H9 (cell line): ENCODE measurements at regions not wholly inside any gene's neighbourhood (a gene's known extent, or its start where the extent isn't known, plus 50 kb on each side); places are given as distances from the start of the nearest gene placed in this dataset.
"Not testable (repeated sequence)": the region's sequence is repeated elsewhere in the genome, so short reads cannot be mapped to it uniquely, and the experiment has no call there.

Experiments used
- DNase-seq: peaks from one replicate; pipeline ENCODE4 v3.0.0-alpha.2; 2017
- H2AFZ ChIP-seq: one replicate; pipeline ENCODE4 v1.6.1; 2013; ENCODE audit warnings: mild to moderate bottlenecking, low read length, control low read depth, moderate library complexity
- H2AK5ac ChIP-seq: 2 replicates; pipeline ENCODE4 v1.6.1; 2013; ENCODE audit warnings: low read length, control low read depth, mixed read lengths; ENCODE audit not compliant: insufficient read length
- H2BK120ac ChIP-seq: one replicate; pipeline ENCODE4 v1.6.1; 2013; ENCODE audit warnings: low read depth, mild to moderate bottlenecking, low read length, control low read depth, inconsistent platforms; ENCODE audit not compliant: poor library complexity, severe bottlenecking
- H2BK12ac ChIP-seq: 2 replicates; pipeline ENCODE4 v1.6.1; 2013; ENCODE audit warnings: low read length, control low read depth, mixed read lengths, low read depth; ENCODE audit not compliant: insufficient read length
- H2BK15ac ChIP-seq: 2 replicates; pipeline ENCODE4 v1.6.1; 2013; ENCODE audit warnings: low read depth, low read length, control low read depth
- H2BK20ac ChIP-seq: one replicate; pipeline ENCODE4 v1.6.1; 2013; ENCODE audit warnings: low read depth, mild to moderate bottlenecking, low read length, control low read depth, inconsistent platforms; ENCODE audit not compliant: poor library complexity, severe bottlenecking
- H2BK5ac ChIP-seq: 2 replicates; pipeline ENCODE4 v1.6.1; 2013; ENCODE audit warnings: low read length, control low read depth, mixed read lengths; ENCODE audit not compliant: insufficient read length
- H3K14ac ChIP-seq: 2 replicates; pipeline ENCODE4 v1.6.1; 2013; ENCODE audit warnings: low read length, control low read depth; ENCODE audit not compliant: insufficient read depth
- H3K18ac ChIP-seq: 2 replicates; pipeline ENCODE4 v1.6.1; 2013; ENCODE audit warnings: low read depth, mild to moderate bottlenecking, mixed read lengths, low read length, control low read depth; ENCODE audit not compliant: insufficient read length
- H3K23ac ChIP-seq: 2 replicates; pipeline ENCODE4 v1.6.1; 2013; ENCODE audit warnings: low read length, control low read depth, mixed read lengths, low read depth; ENCODE audit not compliant: insufficient read length
- H3K23me2 ChIP-seq: 2 replicates; pipeline ENCODE4 v1.6.1; 2013; ENCODE audit warnings: low read depth, mild to moderate bottlenecking, mixed read lengths, low read length, control low read depth; ENCODE audit not compliant: insufficient read length, poor library complexity, severe bottlenecking
- H3K27ac ChIP-seq: 2 replicates; pipeline ENCODE4 v1.5.1; 2013; ENCODE audit warnings: low read length, control low read depth, mixed read lengths, low read depth; ENCODE audit not compliant: insufficient read length
- H3K27me3 ChIP-seq: 2 replicates; pipeline ENCODE4 v1.6.1; 2013; ENCODE audit warnings: low read length, control low read depth, inconsistent platforms; ENCODE audit not compliant: insufficient read depth
- H3K4ac ChIP-seq: 2 replicates; pipeline ENCODE4 v1.6.1; 2013; ENCODE audit warnings: low read depth, mild to moderate bottlenecking, control low read depth, inconsistent platforms, low read length, moderate library complexity
- H3K4me1 ChIP-seq: 2 replicates; pipeline ENCODE4 v1.6.1; 2013; ENCODE audit warnings: low read length, control low read depth, inconsistent platforms; ENCODE audit not compliant: insufficient read depth
- H3K4me2 ChIP-seq: 2 replicates; pipeline ENCODE4 v1.6.1; 2013; ENCODE audit warnings: low read length, control low read depth, mixed read lengths; ENCODE audit not compliant: insufficient read length, insufficient read depth
- H3K56ac ChIP-seq: 2 replicates; pipeline ENCODE4 v1.6.1; 2013; ENCODE audit warnings: low read depth, mild to moderate bottlenecking, mixed read lengths, low read length, control low read depth; ENCODE audit not compliant: insufficient read length
- H3K79me1 ChIP-seq: 2 replicates; pipeline ENCODE4 v1.6.1; 2013; ENCODE audit warnings: low read depth, mild to moderate bottlenecking, moderate library complexity, low read length, control low read depth, inconsistent platforms; ENCODE audit not compliant: insufficient read depth, poor library complexity, severe bottlenecking
- H3K79me2 ChIP-seq: 2 replicates; pipeline ENCODE4 v1.6.1; 2013; ENCODE audit warnings: low read length, control low read depth, inconsistent platforms; ENCODE audit not compliant: insufficient read depth
- H3K9ac ChIP-seq: 2 replicates; pipeline ENCODE4 v1.6.1; 2013; ENCODE audit warnings: low read length, control low read depth, mixed read lengths; ENCODE audit not compliant: insufficient read length; ENCODE audit errors: extremely low read depth
- H3K9me3 ChIP-seq: one replicate; pipeline ENCODE4 v1.6.1; 2013; ENCODE audit warnings: low read depth, low read length, inconsistent platforms; ENCODE audit not compliant: control insufficient read depth
- H3T11ph ChIP-seq: one replicate; pipeline ENCODE4 v1.6.1; 2013; ENCODE audit warnings: mild to moderate bottlenecking, low read length, control low read depth, inconsistent platforms
- H4K20me1 ChIP-seq: one replicate; pipeline ENCODE4 v1.6.1; 2013; ENCODE audit not compliant: control insufficient read depth, insufficient read length, insufficient read depth
- H4K5ac ChIP-seq: 2 replicates; pipeline ENCODE4 v1.6.1; 2013; ENCODE audit warnings: low read depth, mild to moderate bottlenecking, mixed read lengths, low read length, control low read depth; ENCODE audit not compliant: insufficient read length
- H4K8ac ChIP-seq: replicated peaks from 2 replicates; pipeline ENCODE4 v1.6.1; 2013; ENCODE audit warnings: low read length, control low read depth, mixed read lengths, low read depth; ENCODE audit not compliant: insufficient read length
- H4K91ac ChIP-seq: 2 replicates; pipeline ENCODE4 v1.6.1; 2013; ENCODE audit warnings: low read depth, mild to moderate bottlenecking, moderate library complexity, mixed read lengths, low read length, control low read depth; ENCODE audit not compliant: insufficient read length
- H3K27ac Mint-ChIP-seq, 3 experiments: 2 replicates in 2 of 3; 3 replicates in 1 of 3; pipeline ENCODE4 v1.8.0; 2020 to 2021; ENCODE audit warnings: mixed read lengths in 3 of 3, mild to moderate bottlenecking in 1 of 3, moderate library complexity in 1 of 3
- H3K27me3 Mint-ChIP-seq: 2 replicates; pipeline ENCODE4 v1.8.0; 2021; ENCODE audit warnings: low read depth, mild to moderate bottlenecking, moderate library complexity, mixed read lengths
- H3K36me3 Mint-ChIP-seq, 3 experiments: 2 replicates in 2 of 3; 3 replicates in 1 of 3; pipeline ENCODE4 v1.8.0; 2020 to 2021; ENCODE audit warnings: low read depth in 3 of 3, mixed read lengths in 3 of 3; ENCODE audit not compliant: insufficient read depth in 1 of 3
- H3K4me1 Mint-ChIP-seq, 2 experiments: 2 replicates each; pipeline ENCODE4 v1.8.0; 2020; ENCODE audit warnings: mixed read lengths in 2 of 2
- H3K4me3 Mint-ChIP-seq, 2 experiments: 2 replicates in 1 of 2; 3 replicates in 1 of 2; pipeline ENCODE4 v1.8.0; 2020 to 2021; ENCODE audit warnings: mild to moderate bottlenecking in 2 of 2, mixed read lengths in 2 of 2, moderate library complexity in 1 of 2
- H3K9me3 Mint-ChIP-seq, 2 experiments: 2 replicates in 1 of 2; 3 replicates in 1 of 2; pipeline ENCODE4 v1.8.0; 2020; ENCODE audit warnings: mild to moderate bottlenecking in 2 of 2, mixed read lengths in 2 of 2, moderate library complexity in 1 of 2
- WGBS: extraction: QIAGEN DNeasy Blood & Tissue Kit; methylation state at CpG from one replicate; pipeline ENCODE4 v1.1.7; 2013; ENCODE audit warnings: missing lambda C conversion rate, low lambda C conversion rate, mixed read lengths; ENCODE audit not compliant: insufficient read length; ENCODE audit errors: extremely low coverage; 5-methylcytosine and 5-hydroxymethylcytosine counted together
- TF ChIP-seq, protein P1 (sequence below): fragments of 200-600 bp; sonication (generic); conservative IDR thresholded peaks from 3 replicates; pipeline ENCODE4 v1.8.0; 2021; ENCODE audit warnings: antibody characterized with exemption, mild to moderate bottlenecking

GRCh38 chr12:18888047-18888446 lies 150.1 kb downstream of the CAPZA3 start:
- no peaks in the 10 kb centered on the region for H3K79me1 ChIP-seq
- H4K20me1 ChIP-seq = no peaks in the 10 kb centered on the region
- Mint-ChIP-seq H3K27ac (peak overlapping the region; percentile 26 to 90 (median 83); a peak in 4 of 7 replicates), H3K27me3 (no peaks in the 10 kb centered on the region; the same call in 1 of the 2 replicates), H3K9me3 (peaks cover 15 to 19% of the 10 kb centered on the region in 2 experiments), H3K4me1 (peaks cover 29 to 34% of the 10 kb centered on the region in 2 experiments), H3K4me3 (peak overlapping the region in 1 of 2 experiments; percentile 50; a peak in 2 of 5 replicates), H3K36me3 (peaks cover 0 to 22% (median 3%) of the 10 kb centered on the region in 3 experiments; a peak in 5 of 7 replicates)
- H2BK5ac ChIP-seq = no peak overlapping the region
- no peak overlapping the region for H3K23ac ChIP-seq
- no peak overlapping the region for H4K8ac ChIP-seq
- peaks cover 5% of the 10 kb centered on the region; the same call in 1 of the 2 replicates for H3K4me1 ChIP-seq
- H3K4ac ChIP-seq = no peak overlapping the region
- no peak overlapping the region for H3K4me2 ChIP-seq
- no peak overlapping the region for H2BK12ac ChIP-seq
- no CpG with 5 or more reads among the region's 2 CpGs for WGBS
- no peak overlapping the region for H2BK20ac ChIP-seq
- no peak overlapping the region for H2BK15ac ChIP-seq
- no peak overlapping the region for H3K27ac ChIP-seq
- no peaks in the 10 kb centered on the region for H3K79me2 ChIP-seq
- H3K9me3 ChIP-seq = no peaks in the 10 kb centered on the region
- H3K9ac ChIP-seq = no peak overlapping the region
- H2BK120ac ChIP-seq = no peak overlapping the region
- no peaks in the 10 kb centered on the region for H3K23me2 ChIP-seq
- DNase-seq = no peak
- no peaks in the 10 kb centered on the region for H3K27me3 ChIP-seq
- H3K56ac ChIP-seq = no peak overlapping the region
- no peak overlapping the region for H2AFZ ChIP-seq
- no peak overlapping the region for H3K14ac ChIP-seq
- H4K5ac ChIP-seq = no peak overlapping the region
- H4K91ac ChIP-seq = no peak overlapping the region
- H3K18ac ChIP-seq = no peak overlapping the region
- H3T11ph ChIP-seq = no peak overlapping the region
- no peak overlapping the region for H2AK5ac ChIP-seq
- TF ChIP-seq, protein P1, sequence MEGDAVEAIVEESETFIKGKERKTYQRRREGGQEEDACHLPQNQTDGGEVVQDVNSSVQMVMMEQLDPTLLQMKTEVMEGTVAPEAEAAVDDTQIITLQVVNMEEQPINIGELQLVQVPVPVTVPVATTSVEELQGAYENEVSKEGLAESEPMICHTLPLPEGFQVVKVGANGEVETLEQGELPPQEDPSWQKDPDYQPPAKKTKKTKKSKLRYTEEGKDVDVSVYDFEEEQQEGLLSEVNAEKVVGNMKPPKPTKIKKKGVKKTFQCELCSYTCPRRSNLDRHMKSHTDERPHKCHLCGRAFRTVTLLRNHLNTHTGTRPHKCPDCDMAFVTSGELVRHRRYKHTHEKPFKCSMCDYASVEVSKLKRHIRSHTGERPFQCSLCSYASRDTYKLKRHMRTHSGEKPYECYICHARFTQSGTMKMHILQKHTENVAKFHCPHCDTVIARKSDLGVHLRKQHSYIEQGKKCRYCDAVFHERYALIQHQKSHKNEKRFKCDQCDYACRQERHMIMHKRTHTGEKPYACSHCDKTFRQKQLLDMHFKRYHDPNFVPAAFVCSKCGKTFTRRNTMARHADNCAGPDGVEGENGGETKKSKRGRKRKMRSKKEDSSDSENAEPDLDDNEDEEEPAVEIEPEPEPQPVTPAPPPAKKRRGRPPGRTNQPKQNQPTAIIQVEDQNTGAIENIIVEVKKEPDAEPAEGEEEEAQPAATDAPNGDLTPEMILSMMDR = no peak

- not testable (repeated sequence) for H3K9ac ChIP-seq, H2AFZ ChIP-seq, H2BK5ac ChIP-seq, H2BK12ac ChIP-seq, H3K4me1 ChIP-seq, H3K18ac ChIP-seq, H3K23me2 ChIP-seq, H3K4me3 Mint-ChIP-seq, H3K79me2 ChIP-seq, H3K79me1 ChIP-seq, H3T11ph ChIP-seq, H3K56ac ChIP-seq, H3K27ac ChIP-seq, H2BK20ac ChIP-seq, H3K27me3 Mint-ChIP-seq, H3K9me3 ChIP-seq, H3K27me3 ChIP-seq, H3K27ac Mint-ChIP-seq, H3K4ac ChIP-seq, H2BK120ac ChIP-seq, H3K23ac ChIP-seq, H4K5ac ChIP-seq, H4K91ac ChIP-seq, H2BK15ac ChIP-seq, H3K4me2 ChIP-seq, H2AK5ac ChIP-seq, H4K20me1 ChIP-seq, H3K14ac ChIP-seq, DNase-seq, H4K8ac ChIP-seq
- Mint-ChIP-seq H3K4me1 (peaks cover 55 to 58% of the 10 kb centered on the region in 2 experiments), H3K9me3 (peaks cover 19 to 25% of the 10 kb centered on the region in 2 experiments), H3K36me3 (peaks cover 4 to 37% (median 7%) of the 10 kb centered on the region in 3 experiments)
- no CpG with 5 or more reads among the region's 3 CpGs for WGBS
Observed at GRCh38 chr12:18890621-18891020, 152.7 kb downstream of the CAPZA3 start.
